ENCODE measurements at regions not wholly inside any gene's neighbourhood (a gene's known extent, or its start where the extent isn't known, plus 50 kb on each side); places are given as distances from the start of the nearest gene placed in this dataset.

- no peak overlapping the region for H3K4me3 ChIP-seq
- no peak for ATAC-seq (ENCODE audit: insufficient number of reproducible peaks, low FRiP score, low read depth)
Measured at GRCh38 chr2:121902171-121902591, 146.7 kb downstream of the TSN start.

GRCh38 chr2:121902616-121903015 lies 147.2 kb downstream of the TSN start:
- DNase-seq (ENCODE audit: low spot score) = no peak
- TF ChIP-seq CTCF (IDR thresholded peaks at IDR 0.05) = no peak

More at GRCh38 chr2:121902171-121902591, 146.7 kb downstream of the TSN start:
- H3K36me3 ChIP-seq = no peaks in the 10 kb centered on the region
- no peak for DNase-seq (ENCODE audit: low spot score)
- no peak overlapping the region for H3K27ac ChIP-seq
- peaks cover 0 to 4% of the 10 kb centered on the region in 2 donors for H3K4me1 ChIP-seq (ENCODE audit: control insufficient read depth in 1 of 2, low read depth in 2 of 2)
- H3K27me3 ChIP-seq (replicated peaks; ENCODE audit: insufficient read depth) = no peaks in the 10 kb centered on the region
- TF ChIP-seq CTCF (IDR thresholded peaks at IDR 0.05) = no peak
- no peaks in the 10 kb centered on the region for H3K9me3 ChIP-seq

GRCh38 chr2:121903037-121903689 lies 147.7 kb downstream of the TSN start:
- H3K27ac ChIP-seq = no peak overlapping the region
- H3K4me1 ChIP-seq (ENCODE audit: control insufficient read depth in 1 of 2, low read depth in 2 of 2) = peaks cover 0 to 4% of the 10 kb centered on the region in 2 donors
- no peaks in the 10 kb centered on the region for H3K27me3 ChIP-seq (replicated peaks; ENCODE audit: insufficient read depth)
- no peaks in the 10 kb centered on the region for H3K9me3 ChIP-seq
- peak overlapping the region; percentile 47 for H3K4me3 ChIP-seq
- H3K36me3 ChIP-seq = no peaks in the 10 kb centered on the region
- no peak for ATAC-seq (ENCODE audit: insufficient number of reproducible peaks, low FRiP score, low read depth)
- no peak for TF ChIP-seq CTCF (IDR thresholded peaks at IDR 0.05)
- DNase-seq (ENCODE audit: low spot score) = no peak

More at GRCh38 chr2:121902616-121903015, 147.2 kb downstream of the TSN start:
- Histone ChIP-seq H3K27ac (no peak overlapping the region), H3K27me3 (replicated peaks; ENCODE audit: insufficient read depth) (no peaks in the 10 kb centered on the region), H3K4me1 (ENCODE audit: control insufficient read depth in 1 of 2, low read depth in 2 of 2) (peaks cover 0 to 4% of the 10 kb centered on the region in 2 donors), H3K36me3 (no peaks in the 10 kb centered on the region), H3K9me3 (no peaks in the 10 kb centered on the region), H3K4me3 (peak overlapping the region; percentile 47)
- no peak for ATAC-seq (ENCODE audit: insufficient number of reproducible peaks, low FRiP score, low read depth)

- Histone ChIP-seq H3K27ac (no peak overlapping the region), H3K4me3 (no peak overlapping the region), H3K36me3 (no peaks in the 10 kb centered on the region), H3K9me3 (no peaks in the 10 kb centered on the region), H3K27me3 (replicated peaks; ENCODE audit: insufficient read depth) (no peaks in the 10 kb centered on the region), H3K4me1 (ENCODE audit: control insufficient read depth in 1 of 2, low read depth in 2 of 2) (peaks cover 0 to 4% of the 10 kb centered on the region in 2 donors)
- no peak for ATAC-seq (ENCODE audit: insufficient number of reproducible peaks, low FRiP score, low read depth)
- no peak for TF ChIP-seq CTCF (IDR thresholded peaks at IDR 0.05)
- DNase-seq (ENCODE audit: low spot score) = no peak
Measured at GRCh38 chr2:121904656-121905055, 149.2 kb downstream of the TSN start.

GRCh38 chr2:121905201-121905600 lies 149.8 kb downstream of the TSN start:
- no peak for DNase-seq (ENCODE audit: low spot score)
- H3K4me3 ChIP-seq = no peak overlapping the region
- no peaks in the 10 kb centered on the region for H3K27me3 ChIP-seq (replicated peaks; ENCODE audit: insufficient read depth)
- no peak overlapping the region for H3K27ac ChIP-seq
- TF ChIP-seq CTCF (IDR thresholded peaks at IDR 0.05) = no peak
- no peak for ATAC-seq (ENCODE audit: insufficient number of reproducible peaks, low FRiP score, low read depth)
- no peaks in the 10 kb centered on the region for H3K36me3 ChIP-seq
- H3K9me3 ChIP-seq = no peaks in the 10 kb centered on the region
- peaks cover 0 to 4% of the 10 kb centered on the region in 2 donors for H3K4me1 ChIP-seq (ENCODE audit: control insufficient read depth in 1 of 2, low read depth in 2 of 2)
